ENCODE measurements at regions not wholly inside any gene's neighbourhood (a gene's known extent, or its start where the extent isn't known, plus 50 kb on each side); places are given as distances from the start of the nearest gene placed in this dataset.

GRCh38 chr4:110278127-110278526 lies 79.7 kb upstream of the ELOVL6 start:
- DNase-seq (ENCODE audit: low read depth), result no peak

GRCh38 chr4:110275871-110276270 lies 77.5 kb upstream of the ELOVL6 start:
- no peak for DNase-seq (ENCODE audit: low read depth)

- no peak for DNase-seq (ENCODE audit: low read depth)
Observed at GRCh38 chr4:110271986-110272385, 73.6 kb upstream of the ELOVL6 start.

GRCh38 chr4:110270492-110271197 lies 72.2 kb upstream of the ELOVL6 start:
- DNase-seq (ENCODE audit: low read depth), result no peak

GRCh38 chr4:110268790-110269189 lies 70.4 kb upstream of the ELOVL6 start:
- DNase-seq (ENCODE audit: low read depth), result no peak

GRCh38 chr4:110268352-110268751 lies 69.9 kb upstream of the ELOVL6 start:
- DNase-seq (ENCODE audit: low read depth), result no peak

- no peak for DNase-seq (ENCODE audit: low read depth)
Observed at GRCh38 chr4:110266136-110266535, 67.7 kb upstream of the ELOVL6 start.

GRCh38 chr4:110265001-110265400 lies 66.6 kb upstream of the ELOVL6 start:
- DNase-seq (ENCODE audit: low read depth), result no peak

GRCh38 chr4:110260299-110260698 lies 61.9 kb upstream of the ELOVL6 start:
- no peak for DNase-seq (ENCODE audit: low read depth)

- no peak for DNase-seq (ENCODE audit: low read depth)
Observed at GRCh38 chr4:110250023-110250387, 51.6 kb upstream of the ELOVL6 start.

- peak; percentile 90 for DNase-seq (ENCODE audit: low read depth)
Observed at GRCh38 chr4:110248831-110249253, 50.4 kb upstream of the ELOVL6 start.
